ENCODE measurements at regions not wholly inside any gene's neighbourhood (a gene's known extent, or its start where the extent isn't known, plus 50 kb on each side); places are given as distances from the start of the nearest gene placed in this dataset.

DNA sequence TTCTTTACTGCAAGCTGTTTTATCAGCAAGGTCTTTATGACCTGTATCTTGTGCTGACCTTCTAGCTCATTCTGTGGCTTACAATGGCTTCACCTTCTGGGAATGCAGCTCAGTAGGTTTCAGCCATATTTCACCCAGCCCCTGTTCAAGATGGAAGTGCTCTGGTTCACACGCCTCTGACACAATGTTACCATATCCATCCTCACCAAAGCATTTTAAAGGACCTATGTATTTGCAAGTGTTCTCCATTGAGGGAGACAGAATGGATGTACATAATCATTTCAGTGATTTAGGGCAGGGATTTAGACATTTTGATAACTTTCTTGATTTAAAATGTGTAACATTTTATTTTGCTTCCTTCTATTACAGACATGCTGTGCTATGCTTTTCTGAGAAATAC, 182.3 kb upstream of the FN1 start:
- Mint-ChIP-seq H3K4me3 (no peak overlapping the region), H3K27ac (no peak overlapping the region), H3K27me3 (ENCODE audit: low read depth) (peaks cover 26% of the 10 kb centered on the region), H3K4me1 (ENCODE audit: low read depth) (peaks cover 12% of the 10 kb centered on the region), H3K36me3 (ENCODE audit: insufficient read depth in 2 of 2) (no peaks in the 10 kb centered on the region), H3K9me3 (no peaks in the 10 kb centered on the region)
- no peak for ATAC-seq (replicated peaks in 1 of 2)
- no peak for DNase-seq

DNA sequence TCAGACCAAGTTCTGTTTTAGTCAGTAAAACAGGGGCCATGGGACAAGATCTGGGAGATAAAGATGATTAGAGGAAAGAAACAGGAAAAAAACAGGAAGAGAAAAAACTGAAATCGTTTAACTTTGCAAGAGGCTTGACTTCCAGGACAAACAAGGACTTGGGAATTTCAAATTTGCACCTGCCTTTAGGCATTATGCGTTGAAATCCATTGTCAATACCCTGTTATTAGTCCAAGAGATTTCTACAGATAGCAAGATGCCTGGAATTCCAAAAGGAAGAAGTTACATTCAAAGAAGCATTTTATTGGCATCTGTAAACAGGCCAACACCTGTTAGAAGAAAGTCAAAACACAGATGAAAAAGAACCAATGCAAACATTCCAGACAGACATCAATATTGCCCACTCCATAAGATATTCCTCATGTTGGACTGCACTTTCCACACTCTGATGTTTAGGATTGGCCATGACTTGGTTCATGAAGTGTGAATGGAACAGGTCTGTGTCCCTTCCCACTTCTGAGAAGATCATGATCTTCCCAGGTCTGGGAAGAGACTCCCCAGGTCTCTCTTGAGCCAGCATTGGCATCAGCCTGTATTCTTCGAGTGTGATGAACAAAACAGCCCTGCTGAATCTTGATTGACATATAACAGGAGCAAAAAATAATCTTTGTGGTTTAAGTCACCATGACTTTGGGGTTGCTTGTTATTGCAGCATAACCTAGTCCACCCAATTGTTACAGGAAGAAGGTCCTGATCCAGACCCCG, 181.4 kb upstream of the FN1 start:
- ATAC-seq (replicated peaks in 1 of 2) (no peak), DNase-seq (no peak)
- H3K9me3 Mint-ChIP-seq, result no peaks in the 10 kb centered on the region
- peaks cover 26% of the 10 kb centered on the region for H3K27me3 Mint-ChIP-seq (ENCODE audit: low read depth)
- H3K36me3 Mint-ChIP-seq (ENCODE audit: insufficient read depth in 2 of 2), result no peaks in the 10 kb centered on the region
- no peak overlapping the region for H3K27ac Mint-ChIP-seq
- no peak overlapping the region for H3K4me3 Mint-ChIP-seq
- peaks cover 12% of the 10 kb centered on the region for H3K4me1 Mint-ChIP-seq (ENCODE audit: low read depth)

GRCh38 chr2:215615803-215616174, 179.9 kb upstream of the FN1 start:
- Mint-ChIP-seq H3K4me3 (no peak overlapping the region), H3K27ac (no peak overlapping the region), H3K36me3 (ENCODE audit: insufficient read depth in 2 of 2) (no peaks in the 10 kb centered on the region), H3K27me3 (ENCODE audit: low read depth) (peaks cover 22% of the 10 kb centered on the region), H3K4me1 (ENCODE audit: low read depth) (peaks cover 11% of the 10 kb centered on the region), H3K9me3 (no peaks in the 10 kb centered on the region)
- ATAC-seq (replicated peaks in 1 of 2), result no peak
- no peak for DNase-seq

DNA sequence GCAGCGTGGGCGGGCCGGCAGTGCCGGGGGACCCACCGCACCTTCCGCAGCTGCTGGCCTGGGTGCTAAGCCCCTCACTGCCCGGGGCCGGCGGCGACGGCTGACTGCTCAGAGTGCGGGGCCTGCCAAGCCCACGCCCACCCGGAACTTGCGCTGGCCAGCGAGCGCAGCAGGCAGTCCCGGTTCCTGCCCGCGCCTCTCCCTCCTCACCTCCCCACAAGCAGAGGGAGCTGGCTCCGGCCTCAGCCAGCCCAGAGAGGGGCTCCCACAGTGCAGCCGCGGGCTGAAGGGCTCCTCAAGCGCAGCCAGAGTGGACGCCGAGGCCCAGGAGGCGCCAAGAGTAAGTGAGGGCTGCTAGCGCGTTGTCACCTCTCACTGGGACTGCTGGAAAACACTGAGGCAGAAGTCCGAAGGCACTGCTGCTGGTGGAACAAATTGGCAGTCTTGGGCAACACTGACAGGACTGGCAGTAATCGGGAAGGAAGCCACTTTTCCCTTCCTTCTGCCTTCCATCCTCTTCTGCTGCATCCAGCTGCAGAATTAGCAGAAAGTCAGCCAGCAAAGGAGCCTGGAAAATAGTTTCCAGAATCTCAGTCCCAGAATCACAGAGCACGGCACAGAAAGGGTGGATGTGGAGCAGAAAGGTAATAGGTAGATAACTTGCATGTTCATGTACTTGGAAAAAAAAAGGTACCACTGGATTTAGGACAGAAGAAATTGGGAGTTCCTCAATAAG, 179.4 kb upstream of the FN1 start:
- peaks cover 8% of the 10 kb centered on the region for H3K4me1 Mint-ChIP-seq (ENCODE audit: low read depth)
- no peak overlapping the region for H3K27ac Mint-ChIP-seq
- no peaks in the 10 kb centered on the region for H3K36me3 Mint-ChIP-seq (ENCODE audit: insufficient read depth in 2 of 2)
- H3K9me3 Mint-ChIP-seq, result no peaks in the 10 kb centered on the region
- no peak overlapping the region for H3K4me3 Mint-ChIP-seq
- H3K27me3 Mint-ChIP-seq (ENCODE audit: low read depth), result peaks cover 17% of the 10 kb centered on the region
- ATAC-seq (replicated peaks in 1 of 2) (no peak), DNase-seq (no peak)

- no peaks in the 10 kb centered on the region for H3K9me3 Mint-ChIP-seq
- no peak overlapping the region for H3K27ac Mint-ChIP-seq
- no peaks in the 10 kb centered on the region for H3K36me3 Mint-ChIP-seq (ENCODE audit: insufficient read depth in 2 of 2)
- no peak for DNase-seq
- ATAC-seq (replicated peaks in 1 of 2), result no peak
- H3K4me3 Mint-ChIP-seq, result no peak overlapping the region
- H3K4me1 Mint-ChIP-seq (ENCODE audit: low read depth), result peaks cover 1% of the 10 kb centered on the region
- H3K27me3 Mint-ChIP-seq (ENCODE audit: low read depth), result peaks cover 17% of the 10 kb centered on the region
These were observed 178.4 kb upstream of the FN1 start for GRCh38 chr2:215614296-215614695.

DNA sequence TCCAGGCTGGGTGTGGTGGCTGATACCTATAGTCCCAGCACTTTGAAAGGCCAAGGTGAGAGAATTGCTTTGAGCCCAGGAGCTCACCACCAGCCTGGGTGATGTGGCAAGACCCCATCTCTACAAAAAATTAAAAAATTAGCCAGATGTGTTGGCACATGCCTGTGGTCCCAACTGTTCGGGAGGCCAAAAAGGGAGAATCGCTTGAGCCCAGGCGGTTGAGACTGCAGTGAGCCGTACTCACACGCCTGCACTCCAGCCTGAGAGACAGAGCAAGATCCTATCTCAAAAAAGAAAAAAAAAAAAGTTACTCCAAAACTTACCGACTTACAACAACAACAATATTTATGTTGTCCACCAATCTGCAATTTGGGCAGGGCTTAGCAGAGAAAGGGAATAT, 178.0 kb upstream of the FN1 start:
- no peaks in the 10 kb centered on the region for H3K36me3 Mint-ChIP-seq (ENCODE audit: insufficient read depth in 2 of 2)
- H3K4me3 Mint-ChIP-seq, result no peak overlapping the region

DNA sequence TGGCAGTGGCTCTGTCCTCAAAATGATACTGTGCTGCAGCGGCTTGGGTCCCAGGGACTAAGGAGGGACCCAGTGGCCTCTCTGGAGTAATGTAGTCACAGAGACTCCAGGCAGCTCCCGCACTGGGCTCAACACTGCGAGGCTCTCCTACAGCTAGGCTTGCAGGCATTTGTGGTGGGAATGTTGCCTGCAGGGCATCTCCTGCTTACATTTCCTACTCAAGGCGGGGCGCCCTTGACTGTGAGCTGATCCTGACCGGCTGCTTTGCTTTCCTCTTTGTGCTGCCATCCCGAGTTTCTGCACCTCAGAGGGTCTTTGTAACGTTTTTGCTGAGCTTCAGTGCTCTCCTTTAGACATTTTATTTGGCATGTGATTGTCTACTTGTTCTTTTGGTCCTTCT, 177.4 kb upstream of the FN1 start:
- Mint-ChIP-seq H3K9me3 (no peaks in the 10 kb centered on the region), H3K36me3 (ENCODE audit: insufficient read depth in 2 of 2) (no peaks in the 10 kb centered on the region), H3K4me3 (no peak overlapping the region), H3K27ac (no peak overlapping the region), H3K4me1 (ENCODE audit: low read depth) (no peaks in the 10 kb centered on the region), H3K27me3 (ENCODE audit: low read depth) (peaks cover 10% of the 10 kb centered on the region)
- ATAC-seq (replicated peaks in 1 of 2) (no peak), DNase-seq (no peak)

More for the DNA sequence above, 178.0 kb upstream of the FN1 start:
- Mint-ChIP-seq H3K27ac (no peak overlapping the region), H3K9me3 (no peaks in the 10 kb centered on the region), H3K4me1 (ENCODE audit: low read depth) (no peaks in the 10 kb centered on the region), H3K27me3 (ENCODE audit: low read depth) (peaks cover 15% of the 10 kb centered on the region)
- ATAC-seq (replicated peaks in 1 of 2) (no peak), DNase-seq (no peak)

- H3K4me1 Mint-ChIP-seq (ENCODE audit: low read depth), result no peaks in the 10 kb centered on the region
- no peak for DNase-seq
These were observed 176.9 kb upstream of the FN1 start for GRCh38 chr2:215612786-215613185.

GRCh38 chr2:215611609-215612386, 175.9 kb upstream of the FN1 start:
- Mint-ChIP-seq H3K4me1 (ENCODE audit: low read depth) (no peaks in the 10 kb centered on the region), H3K4me3 (no peak overlapping the region)
- ATAC-seq (replicated peaks in 1 of 2), result no peak

More at GRCh38 chr2:215612786-215613185, 176.9 kb upstream of the FN1 start:
- Mint-ChIP-seq H3K4me3 (no peak overlapping the region), H3K36me3 (ENCODE audit: insufficient read depth in 2 of 2) (no peaks in the 10 kb centered on the region), H3K27me3 (ENCODE audit: low read depth) (peaks cover 5% of the 10 kb centered on the region), H3K27ac (no peak overlapping the region), H3K9me3 (no peaks in the 10 kb centered on the region)
- ATAC-seq (replicated peaks in 1 of 2), result no peak

DNA sequence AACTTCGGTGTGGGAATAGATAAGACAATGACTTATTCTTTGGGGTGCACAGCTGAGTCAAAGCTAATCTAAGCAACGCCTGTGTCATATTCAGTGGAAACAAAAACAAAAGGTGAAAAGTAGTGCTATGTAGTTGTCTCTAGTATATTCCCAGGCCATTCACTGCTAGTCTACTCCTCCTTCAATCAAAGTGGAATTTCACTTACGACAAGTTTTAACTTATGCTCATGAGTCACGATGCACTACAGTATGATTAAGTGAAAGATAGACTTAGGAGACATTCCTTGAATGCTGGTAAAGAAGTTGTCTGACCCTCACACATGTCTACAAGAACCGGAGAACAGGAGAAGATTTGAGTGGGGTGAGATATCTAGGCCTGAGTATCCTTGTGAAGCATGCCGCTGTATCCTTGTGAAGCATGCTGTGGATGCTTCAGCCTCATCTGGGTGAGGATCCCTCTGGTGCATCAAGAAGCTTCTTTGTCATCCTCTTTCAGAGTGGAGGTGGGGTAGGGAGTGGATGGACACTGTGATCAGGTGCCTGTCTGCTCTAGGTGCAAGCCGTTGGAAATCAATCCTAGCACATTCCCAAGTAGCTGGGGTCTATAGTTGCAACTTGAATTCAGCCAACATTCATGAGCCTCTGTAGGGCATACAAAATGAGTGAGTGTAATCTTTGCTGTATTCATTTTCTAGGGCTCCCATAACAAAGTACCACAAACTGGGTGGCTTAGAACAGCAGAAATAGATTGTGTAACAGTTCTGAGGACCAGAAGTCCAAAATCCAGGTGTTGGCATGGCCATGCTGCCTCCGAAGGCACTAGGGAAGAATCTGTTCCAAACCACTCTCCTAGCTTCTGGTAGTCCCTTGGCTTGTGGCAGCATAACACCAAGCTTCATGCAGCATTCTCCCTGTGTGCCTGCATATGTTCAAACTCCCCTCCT, 173.5 kb upstream of the FN1 start:
- Mint-ChIP-seq H3K4me1 (ENCODE audit: low read depth) (no peaks in the 10 kb centered on the region), H3K9me3 (no peaks in the 10 kb centered on the region), H3K36me3 (ENCODE audit: insufficient read depth in 2 of 2) (no peaks in the 10 kb centered on the region), H3K4me3 (no peak overlapping the region), H3K27ac (no peak overlapping the region), H3K27me3 (ENCODE audit: low read depth) (no peaks in the 10 kb centered on the region)
- DNase-seq (no peak), ATAC-seq (replicated peaks in 1 of 2) (peak in 1 of 2 donors; percentile 40)

More at GRCh38 chr2:215611609-215612386, 175.9 kb upstream of the FN1 start:
- Mint-ChIP-seq H3K9me3 (no peaks in the 10 kb centered on the region), H3K27ac (no peak overlapping the region), H3K36me3 (ENCODE audit: insufficient read depth in 2 of 2) (no peaks in the 10 kb centered on the region), H3K27me3 (ENCODE audit: low read depth) (no peaks in the 10 kb centered on the region)
- DNase-seq, result no peak

DNA sequence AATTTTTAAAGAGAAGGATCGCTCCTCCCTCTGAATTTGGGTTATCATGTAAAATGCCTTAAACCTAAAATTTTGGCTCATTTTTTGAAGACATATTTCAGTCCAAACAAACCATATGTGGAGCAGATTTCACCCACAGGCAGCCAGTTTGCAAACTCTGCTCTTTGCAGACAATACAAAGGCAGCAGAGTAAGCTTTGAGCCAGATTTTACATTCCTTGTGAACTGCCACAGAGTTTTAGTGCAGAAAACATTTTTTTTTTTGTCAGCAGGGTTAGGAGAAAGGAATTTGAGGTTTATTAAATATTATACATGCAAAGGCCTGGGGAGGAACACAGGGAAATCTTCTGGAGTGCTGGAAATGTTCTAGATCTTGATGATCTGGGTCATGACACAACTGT, 171.9 kb upstream of the FN1 start:
- no peaks in the 10 kb centered on the region for H3K4me1 Mint-ChIP-seq (ENCODE audit: low read depth)
- no peak overlapping the region for H3K27ac Mint-ChIP-seq
- no peaks in the 10 kb centered on the region for H3K27me3 Mint-ChIP-seq (ENCODE audit: low read depth)
- H3K4me3 Mint-ChIP-seq, result no peak overlapping the region
- no peaks in the 10 kb centered on the region for H3K9me3 Mint-ChIP-seq
- no peak for ATAC-seq (replicated peaks in 1 of 2)
- no peak for DNase-seq
- no peaks in the 10 kb centered on the region for H3K36me3 Mint-ChIP-seq (ENCODE audit: insufficient read depth in 2 of 2)

GRCh38 chr2:215606219-215606618, 170.4 kb upstream of the FN1 start:
- no peak for DNase-seq
- no peak for ATAC-seq (replicated peaks in 1 of 2)
- no peaks in the 10 kb centered on the region for H3K9me3 Mint-ChIP-seq
- H3K4me3 Mint-ChIP-seq, result no peak overlapping the region
- no peaks in the 10 kb centered on the region for H3K36me3 Mint-ChIP-seq (ENCODE audit: insufficient read depth in 2 of 2)
- no peak overlapping the region for H3K27ac Mint-ChIP-seq
- no peaks in the 10 kb centered on the region for H3K4me1 Mint-ChIP-seq (ENCODE audit: low read depth)
- no peaks in the 10 kb centered on the region for H3K27me3 Mint-ChIP-seq (ENCODE audit: low read depth)
